Kidney capillary endothelial cell (primary cell): ENCODE measurements at regions not wholly inside any gene's neighbourhood (a gene's known extent, or its start where the extent isn't known, plus 50 kb on each side); places are given as distances from the start of the nearest gene placed in this dataset.

Experiments
- DNase-seq: peaks from one replicate; pipeline ENCODE4 v3.0.0-alpha.2; 2018; ENCODE audit warnings: low spot score

GRCh38 chr11:104655066-104655465 lies 243.2 kb downstream of the CASP12 start:
- no peak for DNase-seq

DNA sequence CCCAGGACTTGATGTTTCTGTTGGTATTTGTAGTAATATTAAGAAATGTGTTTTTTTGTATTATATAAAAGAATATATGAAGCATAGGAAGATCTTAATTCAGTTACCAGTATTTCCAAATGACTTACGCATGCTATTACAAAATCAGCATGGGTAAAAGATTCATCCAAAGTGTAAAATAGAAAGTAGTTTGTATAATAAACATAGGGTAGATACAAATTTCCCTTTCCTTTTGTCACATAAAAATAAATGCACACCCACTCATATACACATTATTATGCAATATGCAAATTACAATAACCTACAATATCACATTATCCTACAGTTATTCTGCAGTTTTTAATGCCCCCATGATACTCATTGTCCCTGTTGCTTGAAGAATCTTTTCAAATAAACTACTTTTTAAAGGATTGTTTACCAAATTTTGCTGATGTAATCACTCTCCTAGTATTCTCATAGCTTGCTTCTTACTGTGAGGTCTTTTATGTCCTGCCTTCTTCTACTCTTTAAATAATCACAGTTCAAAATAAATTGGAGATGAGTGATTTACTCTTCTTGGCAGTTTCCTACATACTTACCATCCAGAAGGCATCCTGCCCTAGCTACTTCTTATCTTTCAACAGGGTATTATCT lies 244.0 kb downstream of the CASP12 start:
- no peak for DNase-seq

- no peak for DNase-seq
Measured at GRCh38 chr11:104653407-104653806, 244.9 kb downstream of the CASP12 start.

DNA sequence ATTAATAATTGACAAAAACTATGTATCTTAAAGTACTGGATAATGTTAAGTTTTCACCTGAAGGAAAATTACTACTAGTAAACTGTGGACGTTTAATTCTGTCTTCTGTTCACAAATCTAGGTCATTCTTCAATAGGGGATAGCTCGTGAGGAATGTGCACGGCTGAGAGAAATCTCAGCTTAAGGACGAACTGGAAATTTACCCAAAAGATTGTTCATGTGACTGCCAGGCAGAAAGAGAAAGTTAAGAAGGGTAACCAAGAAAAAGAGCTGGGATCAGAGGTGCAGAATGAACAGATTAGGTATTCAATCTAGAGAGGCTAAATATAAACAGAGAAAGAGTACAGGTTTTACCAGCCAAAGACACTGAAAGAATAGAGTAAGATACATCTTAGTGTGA lies 245.3 kb downstream of the CASP12 start:
- DNase-seq = no peak

GRCh38 chr11:104650234-104650633 lies 248.0 kb downstream of the CASP12 start:
- no peak for DNase-seq

- no peak for DNase-seq
Measured at GRCh38 chr11:104649002-104649401, 249.3 kb downstream of the CASP12 start.

- DNase-seq = no peak
Measured at GRCh38 chr11:104645261-104646222, 252.7 kb downstream of the CASP12 start.

GRCh38 chr11:104637662-104638170 lies 260.5 kb downstream of the CASP12 start:
- DNase-seq = no peak

GRCh38 chr11:104633226-104633625 lies 265.0 kb downstream of the CASP12 start:
- DNase-seq = no peak

- no peak for DNase-seq
Measured at GRCh38 chr11:104630352-104630751, 267.9 kb downstream of the CASP12 start.

- DNase-seq = no peak
Measured at GRCh38 chr11:104625246-104625645, 273.0 kb downstream of the CASP12 start.

GRCh38 chr11:104624021-104624420 lies 274.2 kb downstream of the CASP12 start:
- no peak for DNase-seq

DNA sequence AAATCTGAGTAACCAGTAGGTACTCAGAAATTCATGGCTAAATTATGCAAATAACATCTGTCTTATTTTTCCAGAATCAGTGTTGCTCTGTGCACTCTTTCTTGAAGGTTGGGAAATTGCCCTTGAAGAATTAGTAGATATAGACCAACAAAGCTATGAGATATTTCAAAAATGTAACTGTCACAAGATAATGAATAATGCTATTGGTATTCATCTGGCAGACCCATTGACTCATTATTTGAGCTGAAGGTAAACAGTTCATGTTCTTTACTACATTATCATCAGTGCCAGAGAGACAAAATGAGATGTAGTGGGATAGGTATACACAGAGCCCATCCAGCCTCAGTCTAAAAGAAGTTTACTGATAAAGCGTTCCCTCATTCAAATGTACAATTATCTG lies 274.7 kb downstream of the CASP12 start:
- DNase-seq = peak; percentile 42

DNA sequence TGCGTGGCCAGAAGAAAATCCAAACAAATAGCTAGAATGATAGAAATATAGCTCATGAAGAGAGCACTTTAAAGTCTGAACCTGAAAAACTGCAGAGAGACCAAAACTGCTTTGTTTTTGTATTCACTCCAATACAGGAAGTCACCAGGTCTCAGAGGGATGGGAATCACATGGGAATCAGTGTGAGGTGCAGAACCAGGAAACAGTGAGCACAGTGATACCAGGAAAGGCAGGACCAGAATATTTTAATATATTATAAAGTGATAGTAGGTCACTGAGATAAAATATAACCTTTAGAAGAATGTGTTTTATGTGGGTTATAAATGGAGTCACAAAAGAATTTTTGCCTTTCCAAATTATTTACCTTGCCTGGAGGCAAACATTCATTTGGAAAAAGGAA lies 277.3 kb downstream of the CASP12 start:
- DNase-seq = no peak

GRCh38 chr11:104619751-104620150 lies 278.5 kb downstream of the CASP12 start:
- DNase-seq = no peak

DNA sequence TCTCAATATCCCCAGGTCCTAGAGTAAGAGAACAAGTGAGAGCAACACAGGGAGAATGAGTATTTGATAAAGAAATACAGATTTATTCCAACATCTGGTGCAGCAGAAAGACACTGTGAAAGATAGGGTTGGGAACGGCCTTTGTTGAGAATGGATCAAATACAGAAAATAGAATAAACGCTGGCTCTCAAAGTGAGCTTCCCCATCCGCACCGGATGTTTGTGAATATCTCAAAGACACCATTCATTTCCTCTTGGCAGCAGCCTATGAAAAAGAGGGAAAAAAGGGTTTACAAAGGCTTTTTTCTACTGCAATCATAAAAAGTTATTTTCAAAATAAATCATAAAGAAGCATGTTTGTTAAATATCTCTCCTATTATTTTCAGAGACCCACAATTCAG lies 279.3 kb downstream of the CASP12 start:
- DNase-seq = no peak

GRCh38 chr11:104614961-104615360 lies 283.3 kb downstream of the CASP12 start:
- DNase-seq = no peak

- no peak for DNase-seq
Measured at GRCh38 chr11:104614117-104614680, 284.1 kb downstream of the CASP12 start.

DNA sequence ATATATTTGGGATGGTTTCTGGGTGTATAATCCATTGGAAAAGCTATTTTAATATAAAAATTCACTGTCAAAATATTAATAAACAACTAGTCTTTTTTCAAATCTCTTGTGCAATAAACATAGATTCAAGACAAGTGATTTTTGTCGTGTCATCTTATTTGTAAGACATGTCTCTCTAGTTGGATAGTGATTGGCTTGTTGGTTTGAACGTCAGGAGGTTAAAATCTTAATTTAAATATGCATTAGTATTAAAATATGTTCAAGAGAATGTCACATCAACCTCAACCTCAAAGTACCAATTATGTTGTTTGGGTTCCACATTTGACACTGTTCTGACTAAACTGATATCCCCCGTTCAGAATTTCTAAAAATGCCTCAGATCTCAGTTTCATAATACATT lies 287.6 kb downstream of the CASP12 start:
- no peak for DNase-seq

GRCh38 chr11:104609311-104610085 lies 288.8 kb downstream of the CASP12 start:
- DNase-seq = peak; percentile 57

DNA sequence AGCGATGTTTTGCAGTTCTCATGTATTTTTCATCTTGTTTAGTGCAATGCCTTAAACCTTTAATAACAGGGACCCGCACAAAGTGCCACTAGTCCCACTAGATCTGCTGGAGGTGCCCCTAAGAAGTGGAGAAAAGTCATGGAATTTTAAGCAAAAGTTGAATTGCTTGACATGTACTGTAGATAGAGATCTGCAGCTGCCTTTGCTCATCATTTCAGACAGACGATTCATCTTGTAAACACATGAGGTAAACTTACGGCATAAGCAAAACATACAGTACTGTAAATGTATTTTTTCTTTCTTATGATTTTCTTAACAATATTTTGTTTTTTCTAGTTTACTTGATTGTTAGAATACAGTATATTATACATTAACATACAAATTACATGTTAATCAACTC lies 295.6 kb downstream of the CASP12 start:
- no peak for DNase-seq
